ENCODE measurements at regions not wholly inside any gene's neighbourhood (a gene's known extent, or its start where the extent isn't known, plus 50 kb on each side); places are given as distances from the start of the nearest gene placed in this dataset.

DNA sequence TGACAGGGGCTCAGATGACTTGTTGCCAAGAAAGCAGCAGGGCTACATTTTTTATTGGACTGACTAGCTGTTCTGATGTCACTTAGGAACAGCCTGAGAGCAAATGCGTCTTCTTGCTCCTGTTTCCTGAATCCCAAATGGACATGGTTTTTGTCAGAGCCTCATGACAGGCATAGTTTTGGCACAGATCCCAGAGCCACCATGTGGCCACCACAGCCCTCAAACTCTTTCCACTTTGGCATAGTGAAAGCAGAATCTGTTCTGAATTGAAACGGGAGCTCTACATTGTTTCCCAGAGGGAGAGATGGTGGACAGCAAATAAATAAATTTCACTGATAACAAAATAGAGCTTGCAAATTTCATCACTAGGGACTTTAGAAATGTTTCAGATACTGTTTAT is 222.2 kb downstream of the C11orf87 start:
- Histone ChIP-seq H3K36me3 (ENCODE audit: control insufficient read depth in 1 of 2, insufficient read depth in 2 of 2, low read depth in 1 of 2, low read length in 2 of 2) (no peaks in the 10 kb centered on the region), H3K4me2 (ENCODE audit: low read length, poor library complexity, severe bottlenecking) (no peak overlapping the region), H4K91ac (ENCODE audit: low read length) (no peak overlapping the region), H2AFZ (ENCODE audit: low read depth, low read length) (no peak overlapping the region), H3K27me3 (ENCODE audit: control insufficient read depth in 1 of 2, insufficient read depth in 1 of 2, low read length in 2 of 2) (no peaks in the 10 kb centered on the region), H3K4ac (ENCODE audit: low read depth in 1 of 2, low read length in 2 of 2) (no peak overlapping the region), H3K9me3 (ENCODE audit: control insufficient read depth, low read length) (no peaks in the 10 kb centered on the region), H3K9ac (ENCODE audit: low read length) (no peak overlapping the region), H3K79me1 (replicated peaks; ENCODE audit: low read length, poor library complexity, severe bottlenecking) (no peaks in the 10 kb centered on the region), H3K27ac (ENCODE audit: low read length, poor library complexity, severe bottlenecking) (no peak overlapping the region), H2BK15ac (ENCODE audit: low read depth, poor library complexity, severe bottlenecking) (no peak overlapping the region), H2BK5ac (ENCODE audit: low read depth, low read length, poor library complexity, severe bottlenecking) (no peak overlapping the region), H3K23ac (ENCODE audit: low read length in 2 of 2) (no peak overlapping the region), H3K14ac (ENCODE audit: low read length in 2 of 2) (no peak overlapping the region), H3K18ac (ENCODE audit: low read depth in 1 of 2, low read length in 2 of 2) (no peak overlapping the region), H2AK5ac (ENCODE audit: low read length, severe bottlenecking) (no peak overlapping the region), H3K4me3 (ENCODE audit: insufficient read depth in 1 of 2, low read depth in 1 of 2, low read length in 2 of 2) (no peak overlapping the region), H2BK120ac (ENCODE audit: low read depth, low read length) (no peak overlapping the region), H4K8ac (ENCODE audit: low read length) (no peak overlapping the region), H3K4me1 (ENCODE audit: control insufficient read depth, insufficient read depth, low read depth, low read length) (no peaks in the 10 kb centered on the region), H2BK12ac (ENCODE audit: low read length in 2 of 2) (no peak overlapping the region)
- WGBS, result 0% methylated on average over 1 of the region's 2 CpGs
- DNase-seq, result peak; percentile 93

DNA sequence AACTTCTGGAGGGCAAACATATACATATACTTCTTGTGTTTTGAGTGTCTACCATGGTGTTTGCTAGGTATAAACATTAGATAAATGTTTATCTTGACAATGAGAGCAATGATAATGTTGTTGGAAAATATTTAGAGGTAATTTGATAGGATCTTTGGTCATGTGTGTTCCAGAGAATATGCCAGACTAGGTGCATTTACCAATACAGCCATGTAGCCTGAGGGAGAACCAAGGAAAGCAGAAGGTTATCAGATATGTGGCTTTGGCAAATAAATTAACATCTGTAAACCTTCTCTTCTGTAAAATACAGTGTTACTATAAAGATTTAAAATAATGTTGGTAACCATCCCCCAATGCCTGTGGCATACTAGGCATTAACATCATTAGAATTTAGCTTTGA is 226.8 kb downstream of the C11orf87 start:
- no peak overlapping the region for H4K8ac ChIP-seq (ENCODE audit: low read length)
- H4K91ac ChIP-seq (ENCODE audit: low read length), result no peak overlapping the region
- H2AK5ac ChIP-seq (ENCODE audit: low read length, severe bottlenecking), result no peak overlapping the region
- H2BK120ac ChIP-seq (ENCODE audit: low read depth, low read length), result no peak overlapping the region
- no peak overlapping the region for H3K9ac ChIP-seq (ENCODE audit: low read length)
- DNase-seq, result no peak
- H3K27me3 ChIP-seq (ENCODE audit: control insufficient read depth in 1 of 2, insufficient read depth in 1 of 2, low read length in 2 of 2), result no peaks in the 10 kb centered on the region
- H3K27ac ChIP-seq (ENCODE audit: low read length, poor library complexity, severe bottlenecking), result no peak overlapping the region
- H3K18ac ChIP-seq (ENCODE audit: low read depth in 1 of 2, low read length in 2 of 2), result no peak overlapping the region
- H3K9me3 ChIP-seq (ENCODE audit: control insufficient read depth, low read length), result no peaks in the 10 kb centered on the region
- no peak overlapping the region for H3K4me3 ChIP-seq (ENCODE audit: insufficient read depth in 1 of 2, low read depth in 1 of 2, low read length in 2 of 2)
- H3K23ac ChIP-seq (ENCODE audit: low read length in 2 of 2), result no peak overlapping the region
- no peak overlapping the region for H2BK15ac ChIP-seq (ENCODE audit: low read depth, poor library complexity, severe bottlenecking)
- no peaks in the 10 kb centered on the region for H3K79me1 ChIP-seq (replicated peaks; ENCODE audit: low read length, poor library complexity, severe bottlenecking)
- H3K4ac ChIP-seq (ENCODE audit: low read depth in 1 of 2, low read length in 2 of 2), result no peak overlapping the region
- H3K36me3 ChIP-seq (ENCODE audit: control insufficient read depth in 1 of 2, insufficient read depth in 2 of 2, low read depth in 1 of 2, low read length in 2 of 2), result no peaks in the 10 kb centered on the region
- no peak overlapping the region for H2AFZ ChIP-seq (ENCODE audit: low read depth, low read length)
- H3K4me2 ChIP-seq (ENCODE audit: low read length, poor library complexity, severe bottlenecking), result no peak overlapping the region
- H3K14ac ChIP-seq (ENCODE audit: low read length in 2 of 2), result no peak overlapping the region
- H2BK12ac ChIP-seq (ENCODE audit: low read length in 2 of 2), result no peak overlapping the region
- H3K4me1 ChIP-seq (ENCODE audit: control insufficient read depth, insufficient read depth, low read depth, low read length), result no peaks in the 10 kb centered on the region
- H2BK5ac ChIP-seq (ENCODE audit: low read depth, low read length, poor library complexity, severe bottlenecking), result no peak overlapping the region

DNA sequence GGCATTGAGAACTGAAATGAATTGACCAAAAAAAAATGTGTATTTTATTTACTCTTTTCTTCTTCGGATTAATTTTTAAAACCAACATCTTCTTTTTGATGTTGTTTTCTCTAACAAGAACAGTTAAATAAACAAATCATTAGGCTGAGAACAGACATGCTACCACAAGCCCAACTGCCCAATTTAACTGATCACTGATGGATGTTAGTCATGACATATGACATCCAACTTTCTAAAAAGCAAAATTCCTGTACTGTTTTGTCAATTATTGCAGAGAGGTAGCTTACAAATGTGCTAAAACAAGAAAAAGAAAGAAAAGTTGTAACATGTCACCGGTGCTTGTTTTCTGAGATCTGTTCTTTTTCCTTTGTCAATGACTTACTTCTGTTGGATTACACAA is 232.1 kb downstream of the C11orf87 start:
- no peak overlapping the region for H3K4me2 ChIP-seq (ENCODE audit: low read length, poor library complexity, severe bottlenecking)
- H2BK12ac ChIP-seq (ENCODE audit: low read length in 2 of 2), result no peak overlapping the region
- no peak overlapping the region for H2BK5ac ChIP-seq (ENCODE audit: low read depth, low read length, poor library complexity, severe bottlenecking)
- no peak overlapping the region for H3K27ac ChIP-seq (ENCODE audit: low read length, poor library complexity, severe bottlenecking)
- no peak overlapping the region for H3K9ac ChIP-seq (ENCODE audit: low read length)
- H3K36me3 ChIP-seq (ENCODE audit: control insufficient read depth in 1 of 2, insufficient read depth in 2 of 2, low read depth in 1 of 2, low read length in 2 of 2), result no peaks in the 10 kb centered on the region
- H2BK120ac ChIP-seq (ENCODE audit: low read depth, low read length), result no peak overlapping the region
- no peaks in the 10 kb centered on the region for H3K79me1 ChIP-seq (replicated peaks; ENCODE audit: low read length, poor library complexity, severe bottlenecking)
- H2AK5ac ChIP-seq (ENCODE audit: low read length, severe bottlenecking), result no peak overlapping the region
- no peak overlapping the region for H2BK15ac ChIP-seq (ENCODE audit: low read depth, poor library complexity, severe bottlenecking)
- H4K91ac ChIP-seq (ENCODE audit: low read length), result no peak overlapping the region
- no peak overlapping the region for H3K14ac ChIP-seq (ENCODE audit: low read length in 2 of 2)
- no peak overlapping the region for H4K8ac ChIP-seq (ENCODE audit: low read length)
- DNase-seq, result no peak
- H2AFZ ChIP-seq (ENCODE audit: low read depth, low read length), result no peak overlapping the region
- no peak overlapping the region for H3K4me3 ChIP-seq (ENCODE audit: insufficient read depth in 1 of 2, low read depth in 1 of 2, low read length in 2 of 2)
- no peaks in the 10 kb centered on the region for H3K4me1 ChIP-seq (ENCODE audit: control insufficient read depth, insufficient read depth, low read depth, low read length)
- H3K27me3 ChIP-seq (ENCODE audit: control insufficient read depth in 1 of 2, insufficient read depth in 1 of 2, low read length in 2 of 2), result no peaks in the 10 kb centered on the region
- H3K18ac ChIP-seq (ENCODE audit: low read depth in 1 of 2, low read length in 2 of 2), result no peak overlapping the region
- H3K23ac ChIP-seq (ENCODE audit: low read length in 2 of 2), result no peak overlapping the region
- H3K9me3 ChIP-seq (ENCODE audit: control insufficient read depth, low read length), result no peaks in the 10 kb centered on the region
- no peak overlapping the region for H3K4ac ChIP-seq (ENCODE audit: low read depth in 1 of 2, low read length in 2 of 2)
- whole genome bisulfite sequencing, result 75% methylated on average over 1 of the region's 2 CpGs

DNA sequence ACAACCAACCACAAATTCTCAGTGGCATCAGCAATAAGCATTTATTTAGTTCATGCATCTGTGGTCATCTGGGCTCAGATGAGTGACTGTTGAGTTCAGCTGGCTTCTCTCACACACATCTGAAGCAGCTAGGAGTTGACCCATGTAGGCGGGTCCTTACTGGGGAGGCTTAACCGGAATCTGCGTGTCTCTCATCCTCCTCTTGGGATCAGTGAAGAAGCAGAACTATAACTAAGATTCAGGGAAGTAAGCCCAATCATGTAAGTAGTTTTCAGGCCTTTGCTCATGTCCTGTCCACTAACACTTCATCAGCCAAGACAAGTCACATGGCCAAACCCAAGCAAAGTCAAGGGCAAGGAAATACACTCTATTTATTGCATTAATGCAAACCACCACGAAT is 236.2 kb downstream of the C11orf87 start:
- WGBS, result 88% methylated on average over 2 of the region's 4 CpGs

More for the DNA sequence above, 236.2 kb downstream of the C11orf87 start:
- H3K4me2 ChIP-seq (ENCODE audit: low read length, poor library complexity, severe bottlenecking), result no peak overlapping the region
- no peaks in the 10 kb centered on the region for H3K9me3 ChIP-seq (ENCODE audit: control insufficient read depth, low read length)
- no peak overlapping the region for H4K91ac ChIP-seq (ENCODE audit: low read length)
- no peak overlapping the region for H2BK15ac ChIP-seq (ENCODE audit: low read depth, poor library complexity, severe bottlenecking)
- peak overlapping the region in 1 of 2 experiments; percentile 24 for H3K18ac ChIP-seq (ENCODE audit: low read depth in 1 of 2, low read length in 2 of 2)
- H2AFZ ChIP-seq (ENCODE audit: low read depth, low read length), result no peak overlapping the region
- H2BK12ac ChIP-seq (ENCODE audit: low read length in 2 of 2), result no peak overlapping the region
- H3K14ac ChIP-seq (ENCODE audit: low read length in 2 of 2), result no peak overlapping the region
- no peak overlapping the region for H4K8ac ChIP-seq (ENCODE audit: low read length)
- no peak overlapping the region for H2AK5ac ChIP-seq (ENCODE audit: low read length, severe bottlenecking)
- no peak overlapping the region for H3K27ac ChIP-seq (ENCODE audit: low read length, poor library complexity, severe bottlenecking)
- no peak for DNase-seq
- no peak overlapping the region for H3K9ac ChIP-seq (ENCODE audit: low read length)
- no peak overlapping the region for H2BK120ac ChIP-seq (ENCODE audit: low read depth, low read length)
- no peak overlapping the region for H3K4ac ChIP-seq (ENCODE audit: low read depth in 1 of 2, low read length in 2 of 2)
- no peaks in the 10 kb centered on the region for H3K36me3 ChIP-seq (ENCODE audit: control insufficient read depth in 1 of 2, insufficient read depth in 2 of 2, low read depth in 1 of 2, low read length in 2 of 2)
- H3K4me3 ChIP-seq (ENCODE audit: insufficient read depth in 1 of 2, low read depth in 1 of 2, low read length in 2 of 2), result no peak overlapping the region
- H3K23ac ChIP-seq (ENCODE audit: low read length in 2 of 2), result no peak overlapping the region
- no peaks in the 10 kb centered on the region for H3K79me1 ChIP-seq (replicated peaks; ENCODE audit: low read length, poor library complexity, severe bottlenecking)
- H3K4me1 ChIP-seq (ENCODE audit: control insufficient read depth, insufficient read depth, low read depth, low read length), result no peaks in the 10 kb centered on the region
- no peaks in the 10 kb centered on the region for H3K27me3 ChIP-seq (ENCODE audit: control insufficient read depth in 1 of 2, insufficient read depth in 1 of 2, low read length in 2 of 2)
- H2BK5ac ChIP-seq (ENCODE audit: low read depth, low read length, poor library complexity, severe bottlenecking), result no peak overlapping the region

Measured in mesenchymal stem cell (in vitro differentiated cells and primary cell).